IMR-90 (cell line): ENCODE measurements at regions not wholly inside any gene's neighbourhood (a gene's known extent, or its start where the extent isn't known, plus 50 kb on each side); places are given as distances from the start of the nearest gene placed in this dataset.

Experiments
- ATAC-seq: fragments of 200-7000 bp; cut with Tn5 transposase; 2 replicates; pipeline ENCODE4 v1.9.1; 2020; ENCODE audit warnings: low read depth, mild to moderate bottlenecking, moderate library complexity
- BruUV-seq: library from RNA; stranded (reverse); fragments of 400-500 nt; replicated peaks from 2 replicates; lab custom pipeline; 2021; lab: Mats Ljungman, UMichigan
- CTCF ChIA-PET: fragments of 300-600 bp; formaldehyde crosslinking; extraction: SDS; loops from one replicate; lab custom pipeline; 2021; ENCODE audit warnings: antibody characterized with exemption; lab: Yijun Ruan, JAX
- POLR2A ChIA-PET: fragments of 300-600 bp; sonication (Branson Sonifier 250); formaldehyde crosslinking; loops from one replicate; lab custom pipeline; 2022; ENCODE audit warnings: antibody characterized with exemption; ENCODE audit not compliant: unreplicated experiment; lab: Charles Lee
- DNase-seq: peaks from one replicate; pipeline ENCODE4 v3.0.0; 2013
- H2AFZ ChIP-seq: replicated peaks from 2 replicates; pipeline ENCODE3; 2013; ENCODE audit warnings: low read length, mild to moderate bottlenecking; ENCODE audit not compliant: poor library complexity
- H2AK5ac ChIP-seq: 2 replicates; pipeline ENCODE4 v1.6.1; 2013; ENCODE audit warnings: low read depth, low read length, inconsistent platforms
- H2AK9ac ChIP-seq: replicated peaks from 2 replicates; pipeline ENCODE3; 2013; ENCODE audit warnings: mild to moderate bottlenecking, low read depth, low read length, moderate library complexity; ENCODE audit not compliant: poor library complexity
- H2BK120ac ChIP-seq: 2 replicates; pipeline ENCODE4 v1.6.1; 2013; ENCODE audit warnings: low read depth, low read length, inconsistent platforms
- H2BK15ac ChIP-seq: 3 replicates; pipeline ENCODE4 v1.6.1; 2013; ENCODE audit warnings: low read depth, low read length, inconsistent platforms
- H2BK20ac ChIP-seq: 2 replicates; pipeline ENCODE4 v1.6.1; 2013; ENCODE audit warnings: low read depth, mild to moderate bottlenecking, inconsistent platforms, low read length, moderate library complexity
- H2BK5ac ChIP-seq: 2 replicates; pipeline ENCODE4 v1.6.1; 2013; ENCODE audit warnings: mild to moderate bottlenecking, low read depth, low read length, inconsistent platforms; ENCODE audit not compliant: poor library complexity, severe bottlenecking
- H3K14ac ChIP-seq: replicated peaks from 2 replicates; pipeline ENCODE4 v1.6.1; 2013; ENCODE audit warnings: low read depth, low read length, inconsistent platforms
- H3K18ac ChIP-seq: 2 replicates; pipeline ENCODE4 v1.6.1; 2013; ENCODE audit warnings: low read depth, low read length, control low read depth
- H3K23ac ChIP-seq: 2 replicates; pipeline ENCODE4 v1.6.1; 2013; ENCODE audit warnings: low read depth, low read length, inconsistent platforms
- H3K27ac ChIP-seq: 2 replicates; pipeline ENCODE4 v1.5.1; 2013; ENCODE audit warnings: mild to moderate bottlenecking, control low read depth, low read length; ENCODE audit not compliant: insufficient read depth
- H3K27me3 ChIP-seq: 2 replicates; pipeline ENCODE4 v1.6.1; 2013; ENCODE audit warnings: low read length; ENCODE audit not compliant: control insufficient read depth, insufficient read depth
- H3K36me3 ChIP-seq: 2 replicates; pipeline ENCODE4 v1.6.1; 2013; ENCODE audit warnings: low read length, mixed read lengths; ENCODE audit not compliant: control insufficient read depth, insufficient read depth
- H3K4ac ChIP-seq: 2 replicates; pipeline ENCODE4 v1.6.1; 2013; ENCODE audit warnings: low read depth, low read length, inconsistent platforms
- H3K4me1 ChIP-seq: 2 replicates; pipeline ENCODE4 v1.6.1; 2013; ENCODE audit warnings: low read length, mixed read lengths; ENCODE audit not compliant: control insufficient read depth, insufficient read depth
- H3K4me2 ChIP-seq: 2 replicates; pipeline ENCODE4 v1.6.1; 2013; ENCODE audit warnings: low read depth, mild to moderate bottlenecking, control low read depth, low read length, moderate library complexity
- H3K4me3 ChIP-seq: 2 replicates; pipeline ENCODE4 v1.5.1; 2013; ENCODE audit warnings: low read depth, mild to moderate bottlenecking, control low read depth, low read length, moderate library complexity; ENCODE audit not compliant: insufficient read depth
- H3K56ac ChIP-seq: 2 replicates; pipeline ENCODE4 v1.6.1; 2013; ENCODE audit warnings: low read length, inconsistent platforms; ENCODE audit not compliant: insufficient read depth; ENCODE audit errors: extremely low read depth
- H3K79me1 ChIP-seq, 2 experiments: 2 replicates each; pipeline ENCODE4 v1.6.1; 2013; ENCODE audit warnings: low read length in 2 of 2, inconsistent platforms in 1 of 2, low read depth in 1 of 2
- H3K9ac ChIP-seq: 2 replicates; pipeline ENCODE4 v1.6.1; 2013; ENCODE audit warnings: low read depth, low read length, control low read depth
- H3K9me1 ChIP-seq: 2 replicates; pipeline ENCODE4 v1.6.1; 2013; ENCODE audit warnings: low read length, inconsistent platforms; ENCODE audit not compliant: insufficient read depth
- H3K9me3 ChIP-seq: 2 replicates; pipeline ENCODE4 v1.6.1; 2013; ENCODE audit warnings: low read length; ENCODE audit not compliant: control insufficient read depth, insufficient read depth
- H4K20me1 ChIP-seq: 2 replicates; pipeline ENCODE4 v1.6.1; 2013; ENCODE audit warnings: low read length, inconsistent platforms; ENCODE audit not compliant: insufficient read depth
- H4K5ac ChIP-seq: 2 replicates; pipeline ENCODE4 v1.6.1; 2013; ENCODE audit warnings: mild to moderate bottlenecking, low read depth, low read length, control low read depth
- H4K8ac ChIP-seq, 2 experiments: 2 replicates each; pipeline ENCODE4 v1.6.1; 2013; ENCODE audit warnings: low read depth in 2 of 2, low read length in 2 of 2, control low read depth in 1 of 2, inconsistent platforms in 1 of 2
- H4K91ac ChIP-seq: 2 replicates; pipeline ENCODE4 v1.6.1; 2013; ENCODE audit warnings: low read depth, low read length, inconsistent platforms; ENCODE audit not compliant: insufficient read depth
- BHLHE40 ChIP-seq: fragments of 150-350 bp; IDR thresholded peaks from 2 replicates; pipeline ENCODE4 v1.6.1; 2016; ENCODE audit warnings: mild to moderate bottlenecking, low read depth, low read length
- ELK1 ChIP-seq: fragments of 150-350 bp; IDR thresholded peaks from 2 replicates; pipeline ENCODE4 v1.6.1; 2016; ENCODE audit warnings: low read depth, mild to moderate bottlenecking, low read length, moderate library complexity, borderline replicate concordance
- FOS ChIP-seq: fragments of 150-350 bp; IDR thresholded peaks from 2 replicates; pipeline ENCODE4 v1.6.1; 2016; ENCODE audit warnings: low read depth, low read length
- NFE2L2 ChIP-seq: fragments of 150-350 bp; IDR thresholded peaks from 2 replicates; pipeline ENCODE4 v1.6.1; 2016; ENCODE audit warnings: low read depth, mild to moderate bottlenecking, low read length
- POLR2A ChIP-seq: IDR thresholded peaks from 2 replicates; pipeline ENCODE4 v1.6.1; 2012; ENCODE audit warnings: mild to moderate bottlenecking, low read depth, low read length
- RAD21 ChIP-seq: IDR thresholded peaks from 2 replicates; pipeline ENCODE4 v1.6.1; 2012; ENCODE audit warnings: low read length, improper control_type of control experiment
- RFX5 ChIP-seq: IDR thresholded peaks from 2 replicates; pipeline ENCODE4 v1.8.0; 2012; ENCODE audit warnings: low read depth, mild to moderate bottlenecking, low read length, moderate library complexity
- SMC3 ChIP-seq: fragments of 150-350 bp; IDR thresholded peaks from 2 replicates; pipeline ENCODE4 v1.6.1; 2016; ENCODE audit warnings: low read depth, mild to moderate bottlenecking, antibody characterized with exemption, low read length, moderate library complexity
- WGBS, 2 experiments: methylation state at CpG; one replicate each; pipeline versions ENCODE4 v1.1.5 to v1.1.7; 2013; ENCODE audit warnings: missing lambda C conversion rate in 2 of 2; ENCODE audit not compliant: insufficient read length in 1 of 2; ENCODE audit errors: extremely low coverage in 2 of 2; 5-methylcytosine and 5-hydroxymethylcytosine counted together
- dilution Hi-C: fragments of 300-500 bp; cut with HindIII; formaldehyde crosslinking; loops from one replicate; pipeline ENCODE4 v1.14.3; 2018; ENCODE audit warnings: low sequenced_read_pairs; ENCODE audit not compliant: unreplicated experiment
- in situ Hi-C: fragments of 300-500 bp; cut with MboI; formaldehyde crosslinking; loops from 3 replicates; pipeline ENCODE4 v1.14.3; 2019; ENCODE audit warnings: low sequenced_read_pairs, inconsistent platforms, mixed read lengths
- intact Hi-C: fragments of 100-400 bp; cut with micrococcal nuclease; formaldehyde crosslinking; loops from 2 replicates; pipeline ENCODE4 v1.10.0; 2022
- TF ChIP-seq, protein P1 (sequence below): fragments of 150-350 bp; IDR thresholded peaks from 2 replicates; pipeline ENCODE4 v1.6.1; 2017; ENCODE audit warnings: mild to moderate bottlenecking, antibody characterized with exemption, low read length, low read depth

DNA sequence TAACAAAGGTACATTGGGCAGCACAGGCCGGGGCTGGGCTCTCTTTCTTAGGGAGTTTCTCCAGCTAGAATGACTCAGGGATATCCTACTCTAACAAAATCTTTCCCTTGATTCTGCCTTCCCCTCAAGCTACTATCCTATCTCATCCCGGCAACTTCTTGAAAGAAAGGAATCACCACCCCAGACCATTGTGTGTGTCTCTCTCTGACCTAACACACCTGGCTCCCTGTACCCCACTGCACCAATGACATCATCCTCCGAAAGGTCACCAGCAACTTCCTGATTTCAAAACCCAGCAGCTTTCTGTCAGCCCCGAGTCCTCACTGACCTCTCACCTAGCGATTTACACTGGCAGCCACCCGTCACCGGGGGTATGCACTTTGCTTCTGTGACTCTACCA is 72.1 kb upstream of the MAP4K4 start:
- Histone ChIP-seq H2AFZ (no peak overlapping the region), H2AK9ac (no peak overlapping the region), H3K9me3 (no peaks in the 10 kb centered on the region), H3K9me1 (peaks cover 3% of the 10 kb centered on the region; the same call in 1 of the 2 replicates), H2AK5ac (no peak overlapping the region), H3K27ac (no peak overlapping the region), H3K9ac (no peak overlapping the region), H3K23ac (no peak overlapping the region), H3K4me1 (peaks cover 3% of the 10 kb centered on the region), H2BK15ac (no peak overlapping the region), H3K4me2 (no peak overlapping the region), H4K91ac (no peak overlapping the region), H2BK120ac (no peak overlapping the region), H3K4me3 (no peak overlapping the region), H3K56ac (no peak overlapping the region), H3K4ac (no peak overlapping the region), H4K5ac (peak overlapping the region; percentile 53; the same call in 1 of the 2 replicates), H3K79me1 (no peaks in the 10 kb centered on the region), H3K18ac (peak overlapping the region; percentile 93), H2BK5ac (no peak overlapping the region), H4K8ac (no peak overlapping the region), H3K36me3 (no peaks in the 10 kb centered on the region), H3K14ac (no peak overlapping the region), H4K20me1 (no peaks in the 10 kb centered on the region), H3K27me3 (no peaks in the 10 kb centered on the region), H2BK20ac (no peak overlapping the region)
- DNase-seq = peak; percentile 7
- ChIA-PET CTCF (no interaction called here), POLR2A (no interaction called here)
- TF ChIP-seq FOS = no peak
- no peak for TF ChIP-seq BHLHE40
- TF ChIP-seq RAD21 = no peak
- TF ChIP-seq RFX5 = no peak
- TF ChIP-seq, protein P1, sequence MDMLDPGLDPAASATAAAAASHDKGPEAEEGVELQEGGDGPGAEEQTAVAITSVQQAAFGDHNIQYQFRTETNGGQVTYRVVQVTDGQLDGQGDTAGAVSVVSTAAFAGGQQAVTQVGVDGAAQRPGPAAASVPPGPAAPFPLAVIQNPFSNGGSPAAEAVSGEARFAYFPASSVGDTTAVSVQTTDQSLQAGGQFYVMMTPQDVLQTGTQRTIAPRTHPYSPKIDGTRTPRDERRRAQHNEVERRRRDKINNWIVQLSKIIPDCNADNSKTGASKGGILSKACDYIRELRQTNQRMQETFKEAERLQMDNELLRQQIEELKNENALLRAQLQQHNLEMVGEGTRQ = no peak
- TF ChIP-seq ELK1 = no peak
- no peak for TF ChIP-seq SMC3
- TF ChIP-seq NFE2L2 = peak; percentile 63; the same call in 1 of the 2 replicates
- no peak for TF ChIP-seq POLR2A
- in situ Hi-C loops (no loop called here), dilution Hi-C loops (no loop called here), intact Hi-C loops (no loop called here)
- ATAC-seq = no peak
- WGBS, 2 experiments = 71% methylated on average over 2 of the region's 7 CpGs; no CpG with 5 or more reads in 1 of the 2 experiments
- BruUV-seq = no TSS peak
